Stimulated activated naive CD4-positive, alpha-beta T cell treated with Interleukin-2 at 50 U/mL for 16 hours (primary cell): ENCODE measurements at regions not wholly inside any gene's neighbourhood (a gene's known extent, or its start where the extent isn't known, plus 50 kb on each side); places are given as distances from the start of the nearest gene placed in this dataset.
"Not testable (repeated sequence)": the region's sequence is repeated elsewhere in the genome, so short reads cannot be mapped to it uniquely, and the experiment has no call there.

Experiments
- DNase-seq: peaks from one replicate; lab custom pipeline; 2025; lab: John Stamatoyannopoulos, UW

DNA sequence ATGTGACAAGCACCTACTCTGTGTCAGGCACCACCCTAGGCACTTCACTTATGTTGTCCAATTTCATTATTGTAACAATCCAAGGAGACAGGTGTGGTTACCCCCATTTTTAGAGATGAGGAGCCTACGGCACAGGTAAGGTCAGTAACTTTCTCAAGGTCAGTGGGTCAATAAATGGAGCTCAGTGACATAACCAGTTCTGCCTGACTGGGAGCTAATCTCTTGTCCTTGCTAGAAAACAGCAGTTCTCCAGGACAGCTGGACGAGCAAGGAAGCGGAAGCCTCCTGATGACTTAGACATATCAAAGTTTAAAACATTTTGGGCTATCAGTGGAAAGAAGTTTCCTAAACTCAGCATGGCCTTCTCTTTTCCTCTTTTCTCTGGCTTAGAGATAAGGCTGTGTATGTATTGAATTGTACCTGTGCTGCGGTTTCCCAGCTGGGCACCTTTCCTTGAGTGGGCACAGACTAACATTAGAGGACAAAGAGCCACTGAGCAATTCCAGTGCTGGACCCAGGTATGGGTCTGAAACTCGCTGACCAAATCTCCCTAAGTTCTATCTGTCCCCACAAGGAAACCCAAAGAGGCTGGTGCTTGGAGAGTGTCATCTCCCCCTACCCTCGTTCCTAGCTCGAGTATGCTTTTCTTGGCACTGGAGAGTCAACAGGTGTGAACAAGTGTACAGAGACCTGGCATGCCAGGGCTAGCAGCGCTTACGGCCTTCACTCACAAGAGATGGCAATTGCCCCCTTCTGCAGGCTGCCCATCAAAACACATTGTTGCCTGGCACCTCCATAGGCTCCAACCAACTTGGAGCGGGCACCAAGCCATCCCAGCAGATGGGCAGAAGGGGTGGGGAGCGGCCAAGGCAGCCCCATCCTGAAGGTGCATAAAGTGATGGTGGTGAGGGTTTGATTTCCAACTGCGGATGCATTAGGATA is 456.1 kb upstream of the PROX1 start:
- DNase-seq, result no peak

DNA sequence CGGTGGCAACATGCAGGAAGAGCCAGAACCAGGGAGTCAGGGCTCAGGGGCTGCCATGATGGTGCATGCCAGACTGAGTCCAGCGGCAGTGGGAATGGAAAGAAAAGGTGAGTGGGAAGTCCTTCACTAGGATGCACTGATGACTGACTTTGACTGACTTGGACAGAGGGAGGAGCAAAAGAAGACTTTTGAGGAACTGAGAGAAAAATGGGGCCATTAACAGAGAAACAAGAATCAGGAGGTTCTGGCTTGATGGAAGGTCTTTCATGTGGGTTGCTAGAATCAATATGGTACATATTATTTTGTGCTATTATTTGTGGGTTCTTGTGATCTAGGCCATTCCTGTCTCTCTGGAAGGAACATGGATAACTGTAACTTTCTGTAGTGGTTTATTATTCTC is 454.6 kb upstream of the PROX1 start:
- no peak for DNase-seq

DNA sequence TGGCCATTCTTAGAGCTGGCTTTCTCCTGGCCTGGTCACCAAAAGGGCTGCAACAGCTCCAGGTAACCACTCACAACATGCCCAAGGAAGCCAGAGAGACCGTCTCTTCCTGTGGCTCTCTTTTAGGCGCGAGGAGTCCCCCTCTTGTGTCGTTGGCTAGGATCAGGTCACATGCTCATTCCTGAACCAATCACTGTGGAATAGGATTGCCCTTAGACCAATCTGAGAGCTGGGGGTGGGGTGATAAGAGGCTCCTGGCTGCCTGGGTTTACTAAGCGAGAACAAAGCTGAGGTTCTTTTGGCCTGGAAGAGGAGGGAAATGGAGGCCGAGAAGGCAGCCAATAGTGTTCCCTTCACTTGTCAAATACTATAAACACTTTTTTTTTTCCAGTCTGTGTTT is 452.1 kb upstream of the PROX1 start:
- DNase-seq, result no peak

GRCh38 chr1:213538251-213538650 is 449.5 kb upstream of the PROX1 start:
- no peak for DNase-seq

DNA sequence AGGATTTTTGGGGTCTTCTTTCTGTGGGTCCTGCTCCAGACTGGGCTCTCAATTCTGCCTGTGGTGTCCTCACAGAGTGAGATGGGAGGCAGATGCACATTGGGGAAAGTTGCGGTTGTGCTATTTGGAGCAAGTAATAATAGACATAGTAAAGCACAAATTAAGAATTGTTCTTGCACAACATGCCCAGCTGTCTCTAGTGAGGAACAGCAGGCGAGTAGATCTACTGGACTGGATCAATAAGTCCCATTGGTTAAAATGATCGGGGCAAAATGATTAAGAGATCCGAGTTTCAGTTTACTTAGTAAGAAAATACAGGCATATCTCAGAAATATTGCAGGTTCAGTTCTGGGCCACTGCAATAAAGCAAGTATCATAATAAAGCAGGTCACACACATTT is 448.3 kb upstream of the PROX1 start:
- no peak for DNase-seq

DNA sequence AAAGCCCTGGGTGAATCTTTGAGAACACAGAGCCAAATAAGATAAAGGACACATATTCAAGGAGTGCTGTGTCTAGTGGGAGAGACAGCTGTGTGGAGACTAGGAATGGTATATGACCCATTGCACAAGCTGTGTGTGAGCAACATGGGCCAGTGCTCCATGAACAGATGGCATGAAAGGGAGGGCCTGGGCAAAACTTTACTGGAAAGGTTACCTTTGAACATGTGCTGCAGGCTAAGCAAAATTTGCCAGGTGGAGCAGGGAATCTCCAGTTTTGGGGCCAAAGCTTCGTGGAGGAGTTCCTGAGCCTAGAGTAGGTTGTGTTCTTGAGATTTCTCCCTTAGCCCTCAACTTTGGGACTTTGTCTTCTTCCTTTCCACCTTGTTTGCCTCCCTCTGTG is 446.1 kb upstream of the PROX1 start:
- no peak for DNase-seq

- not testable (repeated sequence) for DNase-seq
Measured at GRCh38 chr1:213545181-213545580, 442.6 kb upstream of the PROX1 start.

DNA sequence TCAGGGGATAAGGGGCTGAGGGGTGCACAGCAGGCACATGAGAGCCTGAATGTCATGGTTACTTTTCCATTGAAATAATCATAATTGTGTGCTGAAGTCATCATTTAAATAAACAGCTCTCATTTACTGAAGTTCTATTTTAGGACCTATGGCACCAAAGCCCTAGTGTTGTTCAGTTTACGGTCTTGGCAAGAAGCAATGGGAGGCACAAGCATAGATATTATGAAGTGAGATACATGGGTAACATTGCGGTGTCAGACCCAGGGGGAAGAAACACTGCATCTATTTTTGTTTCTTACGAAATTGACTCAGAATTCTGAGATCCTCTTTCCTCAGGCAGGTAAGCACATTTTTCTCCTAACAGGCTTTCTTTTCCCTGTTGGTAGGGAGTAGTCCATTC is 437.8 kb upstream of the PROX1 start:
- DNase-seq, result no peak

DNA sequence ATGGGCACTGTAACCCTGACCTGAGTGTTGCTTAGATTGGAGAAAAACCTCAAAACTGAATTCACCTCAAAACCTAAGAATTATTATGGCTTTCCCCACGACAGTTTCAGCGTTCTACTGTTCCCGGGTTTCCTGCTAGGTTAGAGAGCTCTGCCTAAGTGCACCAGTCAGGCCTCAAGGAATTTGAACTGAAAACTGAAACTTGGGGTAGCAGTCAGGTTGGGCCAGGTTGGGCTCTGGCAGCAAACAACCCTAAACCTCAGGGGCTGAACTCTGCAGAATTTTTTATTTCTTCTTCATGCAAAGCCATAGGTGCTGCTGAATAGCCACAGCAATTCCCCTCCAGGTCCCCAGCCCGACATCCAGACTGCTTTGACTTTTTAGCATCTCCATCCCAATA is 437.0 kb upstream of the PROX1 start:
- DNase-seq, result no peak

DNA sequence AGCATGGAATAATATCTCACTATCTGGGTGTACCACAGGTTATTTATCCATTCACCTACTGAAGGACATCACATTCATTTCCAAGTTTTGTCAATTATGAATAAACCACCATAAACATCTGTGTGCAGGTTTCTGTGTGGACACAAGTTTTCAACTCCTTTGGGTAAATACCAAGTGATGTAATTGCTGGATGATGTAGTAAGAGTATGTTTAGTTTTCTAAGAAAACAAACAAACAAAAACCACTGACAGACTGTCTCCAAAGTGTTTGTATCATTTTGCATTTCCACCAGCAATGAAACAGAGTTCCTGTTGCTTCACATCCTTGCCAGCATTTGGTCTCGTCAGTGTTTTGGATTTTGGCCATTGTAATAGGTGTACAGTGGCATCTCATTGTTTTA is 435.7 kb upstream of the PROX1 start:
- DNase-seq, result no peak

- no peak for DNase-seq
Measured at GRCh38 chr1:213560226-213560625, 427.5 kb upstream of the PROX1 start.

GRCh38 chr1:213561870-213562269 is 425.9 kb upstream of the PROX1 start:
- no peak for DNase-seq

DNA sequence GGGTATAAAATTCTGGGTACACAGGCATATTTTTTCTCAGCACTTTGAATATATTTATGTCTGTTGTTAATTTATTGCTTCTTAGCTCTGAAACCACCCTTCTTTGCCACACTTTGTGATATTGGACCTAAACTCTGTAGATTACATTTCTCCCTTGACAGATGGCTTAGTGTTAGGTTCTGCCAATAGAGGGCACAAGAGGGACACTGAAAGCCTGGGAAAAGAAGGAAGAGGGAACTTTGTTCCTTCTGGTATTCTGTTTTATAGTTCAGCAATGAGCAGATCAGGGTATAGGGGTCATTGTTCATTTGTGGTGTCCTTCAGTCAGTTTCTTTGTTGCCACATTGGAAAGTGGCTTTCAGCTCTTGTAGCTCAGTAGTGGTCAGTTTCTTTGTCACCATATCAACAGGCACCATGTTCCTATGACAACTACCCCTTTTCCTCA is 423.5 kb upstream of the PROX1 start:
- DNase-seq, result no peak

- no peak for DNase-seq
Measured at GRCh38 chr1:213568929-213569815, 418.6 kb upstream of the PROX1 start.

GRCh38 chr1:213569816-213570150 is 418.0 kb upstream of the PROX1 start:
- DNase-seq, result no peak

GRCh38 chr1:213570487-213570886 is 417.3 kb upstream of the PROX1 start:
- no peak for DNase-seq

DNA sequence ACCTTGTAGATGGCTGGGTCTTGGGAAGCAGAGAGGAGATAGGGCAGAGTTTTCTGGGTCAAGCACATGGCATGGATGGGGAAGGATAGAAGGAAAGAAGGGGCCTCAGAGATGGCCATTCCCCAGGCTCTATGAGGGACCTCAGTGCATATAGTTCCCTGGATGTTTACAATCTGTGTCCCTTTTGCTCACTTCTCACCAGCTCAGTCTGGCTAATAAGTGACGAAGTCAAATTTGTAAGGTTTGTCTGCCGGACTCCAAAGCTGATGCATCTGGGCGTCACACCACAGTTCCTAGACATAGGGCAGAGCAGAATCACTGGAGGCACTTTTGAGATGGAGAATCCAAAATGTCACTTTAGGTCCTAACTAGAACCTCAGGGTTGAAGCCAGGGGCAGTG is 416.4 kb upstream of the PROX1 start:
- DNase-seq, result no peak

DNA sequence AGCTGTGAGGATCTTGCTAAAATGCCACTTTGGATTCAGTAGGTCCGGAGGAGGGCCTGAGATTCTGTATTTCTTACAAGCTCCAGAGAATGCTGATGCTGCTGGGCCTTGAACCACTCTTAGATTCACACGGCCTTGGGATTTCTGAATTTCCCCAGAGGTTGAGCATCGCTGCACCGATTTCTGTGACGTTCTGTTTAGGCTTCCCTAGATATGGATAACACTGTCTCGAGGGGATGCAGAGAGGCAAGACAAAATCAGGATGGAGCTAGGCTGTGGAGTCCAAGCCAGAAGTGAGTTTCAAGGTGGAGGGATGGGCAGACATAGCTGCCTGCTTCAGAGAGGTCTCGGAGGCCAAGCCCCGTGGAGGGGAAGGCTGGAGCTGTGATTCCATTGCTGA is 415.9 kb upstream of the PROX1 start:
- DNase-seq, result no peak

DNA sequence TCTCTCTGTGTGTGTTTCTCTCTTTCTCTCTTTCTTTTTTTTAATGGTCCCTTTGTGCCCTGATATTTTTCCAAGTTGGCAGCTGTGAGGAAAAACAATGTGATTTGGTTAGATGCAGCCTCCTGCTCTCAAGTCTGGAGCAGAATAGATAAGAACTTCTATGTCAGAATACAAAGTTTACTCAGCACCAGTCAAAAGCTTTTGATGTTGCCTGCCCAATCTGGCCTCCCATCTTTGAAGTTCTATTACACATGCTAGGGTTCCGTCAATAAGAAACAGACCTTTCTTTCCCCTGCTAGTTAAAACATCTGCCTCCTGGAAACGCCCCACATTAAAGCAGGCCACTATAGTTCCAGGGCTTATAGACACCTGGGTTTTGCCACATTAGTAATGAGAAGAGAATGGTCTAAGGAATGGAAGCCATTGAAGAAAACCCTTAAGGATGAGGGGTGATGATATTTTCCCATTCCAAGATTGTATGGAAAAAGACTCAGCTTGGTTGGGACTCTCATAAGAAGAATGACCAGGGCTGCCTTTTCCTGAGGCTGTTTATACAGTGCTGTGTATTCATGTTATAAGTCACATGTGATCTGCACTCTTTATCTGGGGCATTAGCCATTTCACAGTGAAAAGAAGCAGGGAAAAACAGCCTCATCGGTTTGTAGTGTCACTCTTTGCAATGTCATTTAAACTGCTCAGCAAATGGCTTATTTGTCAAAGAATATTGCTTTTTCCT is 414.7 kb upstream of the PROX1 start:
- no peak for DNase-seq

- no peak for DNase-seq
Measured at GRCh38 chr1:213573648-213574009, 414.1 kb upstream of the PROX1 start.

GRCh38 chr1:213582976-213583567 is 404.7 kb upstream of the PROX1 start:
- DNase-seq, result no peak

- DNase-seq, result no peak
Measured at GRCh38 chr1:213584272-213584671, 403.5 kb upstream of the PROX1 start.
